Liver (tissue), 3 donors: ENCODE measurements at regions not wholly inside any gene's neighbourhood (a gene's known extent, or its start where the extent isn't known, plus 50 kb on each side); places are given as distances from the start of the nearest gene placed in this dataset.
"Not testable (repeated sequence)": the region's sequence is repeated elsewhere in the genome, so short reads cannot be mapped to it uniquely, and the experiment has no call there.

ENCODE experiments used
- FOXA1 ChIP-seq: IDR thresholded peaks from 2 replicates; pipeline ENCODE4 v1.6.1; 2016; ENCODE audit warnings: antibody characterized with exemption
- GABPA ChIP-seq, 2 donors: IDR thresholded peaks in 1 of 2; conservative IDR thresholded peaks in 1 of 2; 2 replicates each; pipeline ENCODE4 v1.6.1; 2016; ENCODE audit warnings: antibody characterized with exemption in 2 of 2, mild to moderate bottlenecking in 1 of 2, moderate library complexity in 1 of 2
- HNF4G ChIP-seq: IDR thresholded peaks from 2 replicates; pipeline ENCODE4 v1.6.1; 2016; ENCODE audit warnings: antibody characterized with exemption
- TAF1 ChIP-seq: conservative IDR thresholded peaks from 2 replicates; pipeline ENCODE4 v1.6.1; 2016; ENCODE audit warnings: antibody characterized with exemption, mild to moderate bottlenecking
- YY1 ChIP-seq: IDR thresholded peaks from 2 replicates; pipeline ENCODE4 v1.6.1; 2016; ENCODE audit warnings: antibody characterized with exemption, mild to moderate bottlenecking
- TF ChIP-seq, protein P1 (sequence below): fragments of 150-350 bp; IDR thresholded peaks from 2 replicates; pipeline ENCODE4 v1.5.1; 2017; ENCODE audit warnings: improper control_type of control experiment, low read depth, low read length; ENCODE audit not compliant: missing input control
- TF ChIP-seq, protein P2 (sequence below): IDR thresholded peaks from 2 replicates; pipeline ENCODE4 v1.6.1; 2016; ENCODE audit warnings: antibody characterized with exemption
- donor health status: healthy.
- donor health status: healthy.

DNA sequence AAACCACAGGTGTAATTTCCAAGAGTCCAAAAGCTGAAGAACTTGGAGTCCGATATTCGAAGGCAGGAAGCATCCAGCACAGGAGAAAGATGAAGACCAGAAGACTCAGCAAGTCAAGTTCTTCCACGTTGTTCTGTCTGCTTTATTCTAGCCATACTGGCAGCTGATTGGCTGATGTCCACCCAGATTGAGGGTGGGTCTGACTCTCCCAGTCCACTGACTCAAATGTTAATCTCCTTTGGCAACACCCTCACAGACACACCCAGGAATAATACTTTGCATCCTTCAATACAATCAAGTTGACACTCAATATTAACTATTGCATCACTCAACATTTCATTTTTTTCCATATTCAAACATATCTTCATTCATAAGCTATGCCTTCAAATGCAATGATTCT lies 99.5 kb downstream of the SLC25A46 start:
- TF ChIP-seq, protein P1, sequence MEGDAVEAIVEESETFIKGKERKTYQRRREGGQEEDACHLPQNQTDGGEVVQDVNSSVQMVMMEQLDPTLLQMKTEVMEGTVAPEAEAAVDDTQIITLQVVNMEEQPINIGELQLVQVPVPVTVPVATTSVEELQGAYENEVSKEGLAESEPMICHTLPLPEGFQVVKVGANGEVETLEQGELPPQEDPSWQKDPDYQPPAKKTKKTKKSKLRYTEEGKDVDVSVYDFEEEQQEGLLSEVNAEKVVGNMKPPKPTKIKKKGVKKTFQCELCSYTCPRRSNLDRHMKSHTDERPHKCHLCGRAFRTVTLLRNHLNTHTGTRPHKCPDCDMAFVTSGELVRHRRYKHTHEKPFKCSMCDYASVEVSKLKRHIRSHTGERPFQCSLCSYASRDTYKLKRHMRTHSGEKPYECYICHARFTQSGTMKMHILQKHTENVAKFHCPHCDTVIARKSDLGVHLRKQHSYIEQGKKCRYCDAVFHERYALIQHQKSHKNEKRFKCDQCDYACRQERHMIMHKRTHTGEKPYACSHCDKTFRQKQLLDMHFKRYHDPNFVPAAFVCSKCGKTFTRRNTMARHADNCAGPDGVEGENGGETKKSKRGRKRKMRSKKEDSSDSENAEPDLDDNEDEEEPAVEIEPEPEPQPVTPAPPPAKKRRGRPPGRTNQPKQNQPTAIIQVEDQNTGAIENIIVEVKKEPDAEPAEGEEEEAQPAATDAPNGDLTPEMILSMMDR: not testable (repeated sequence)
- not testable (repeated sequence) for TF ChIP-seq TAF1; HNF4G; GABPA (IDR thresholded peaks at IDR 0.05 in 1 of 2, conservative IDR thresholded peaks at IDR 0.05 in 1 of 2); YY1; FOXA1
- TF ChIP-seq, protein P2, sequence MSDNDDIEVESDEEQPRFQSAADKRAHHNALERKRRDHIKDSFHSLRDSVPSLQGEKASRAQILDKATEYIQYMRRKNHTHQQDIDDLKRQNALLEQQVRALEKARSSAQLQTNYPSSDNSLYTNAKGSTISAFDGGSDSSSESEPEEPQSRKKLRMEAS: not testable (repeated sequence)
